Peyer's patch (tissue), 4 donors: ENCODE measurements at regions not wholly inside any gene's neighbourhood (a gene's known extent, or its start where the extent isn't known, plus 50 kb on each side); places are given as distances from the start of the nearest gene placed in this dataset.

Experiments used
- DNase-seq, 3 donors: peaks; one replicate each; pipeline ENCODE4 v3.0.0-alpha.2; 2017 to 2019
- H3K27ac ChIP-seq, 4 donors: fragments of 200-600 bp; sonication (generic); one replicate each; pipeline ENCODE4 v1.5.1; 2016 to 2019
- H3K27me3 ChIP-seq, 2 donors: fragments of 200-600 bp; sonication (generic); one replicate each; pipeline ENCODE4 v1.5.1; 2019
- H3K36me3 ChIP-seq, 3 donors: fragments of 200-600 bp; sonication (generic); one replicate each; pipeline ENCODE4 v1.5.1; 2016 to 2019
- H3K4me1 ChIP-seq, 4 donors: fragments of 200-600 bp; sonication (generic); one replicate each; pipeline ENCODE4 v1.5.1; 2016 to 2019
- H3K4me3 ChIP-seq, 4 donors: fragments of 200-600 bp; sonication (generic); 1 replicate in 3 of 4; 2 replicates in 1 of 4; pipeline ENCODE4 v1.5.1; 2016 to 2019; ENCODE audit warnings: mild to moderate bottlenecking in 1 of 4
- H3K9me3 ChIP-seq, 4 donors: fragments of 200-600 bp; sonication (generic); one replicate each; pipeline ENCODE4 v1.5.1; 2016 to 2019; ENCODE audit warnings: mild to moderate bottlenecking in 1 of 4
- POLR2A ChIP-seq, 2 donors: fragments of 450-650 bp; IDR thresholded peaks; one replicate each; pipeline ENCODE4 v1.5.1; 2017; ENCODE audit warnings: antibody characterized with exemption in 2 of 2, mild to moderate bottlenecking in 2 of 2, moderate library complexity in 2 of 2
- TF ChIP-seq, protein P1 (sequence below), 6 experiments: fragments of 450-650 bp in 4 of 6; fragments of 200-600 bp in 2 of 6; sonication (generic) in 1 of 6; IDR thresholded peaks; one replicate each; pipeline ENCODE4 v1.5.1; 2017 to 2019; ENCODE audit warnings: antibody characterized with exemption in 6 of 6, mild to moderate bottlenecking in 3 of 6, moderate library complexity in 1 of 6

DNA sequence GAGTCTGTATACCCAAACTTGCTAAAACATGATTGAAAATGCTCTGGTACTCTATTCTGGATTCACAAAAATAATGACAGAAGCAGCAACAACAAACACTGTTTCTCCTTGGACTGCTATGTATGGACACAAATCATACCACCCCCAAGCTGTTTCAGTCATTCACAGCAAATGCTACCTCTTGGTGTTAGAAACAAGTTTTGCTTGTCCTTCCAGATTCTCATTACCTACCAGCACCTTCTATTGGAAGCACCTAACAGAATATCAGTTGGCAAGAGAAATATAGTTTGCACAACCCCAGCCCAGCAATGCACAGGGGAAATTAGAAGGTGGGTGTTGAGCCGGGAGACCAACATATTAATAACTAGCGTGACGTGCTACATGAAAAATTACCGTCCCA is 1950.9 kb downstream of the C4orf33 start:
- H3K4me1 ChIP-seq = no peaks in the 10 kb centered on the region
- DNase-seq = no peak
- H3K4me3 ChIP-seq = no peak overlapping the region
- no peak overlapping the region for H3K27ac ChIP-seq
- no peaks in the 10 kb centered on the region for H3K36me3 ChIP-seq
- no peaks in the 10 kb centered on the region for H3K27me3 ChIP-seq
- no peak for TF ChIP-seq POLR2A (IDR thresholded peaks at IDR 0.05)
- TF ChIP-seq, protein P1, sequence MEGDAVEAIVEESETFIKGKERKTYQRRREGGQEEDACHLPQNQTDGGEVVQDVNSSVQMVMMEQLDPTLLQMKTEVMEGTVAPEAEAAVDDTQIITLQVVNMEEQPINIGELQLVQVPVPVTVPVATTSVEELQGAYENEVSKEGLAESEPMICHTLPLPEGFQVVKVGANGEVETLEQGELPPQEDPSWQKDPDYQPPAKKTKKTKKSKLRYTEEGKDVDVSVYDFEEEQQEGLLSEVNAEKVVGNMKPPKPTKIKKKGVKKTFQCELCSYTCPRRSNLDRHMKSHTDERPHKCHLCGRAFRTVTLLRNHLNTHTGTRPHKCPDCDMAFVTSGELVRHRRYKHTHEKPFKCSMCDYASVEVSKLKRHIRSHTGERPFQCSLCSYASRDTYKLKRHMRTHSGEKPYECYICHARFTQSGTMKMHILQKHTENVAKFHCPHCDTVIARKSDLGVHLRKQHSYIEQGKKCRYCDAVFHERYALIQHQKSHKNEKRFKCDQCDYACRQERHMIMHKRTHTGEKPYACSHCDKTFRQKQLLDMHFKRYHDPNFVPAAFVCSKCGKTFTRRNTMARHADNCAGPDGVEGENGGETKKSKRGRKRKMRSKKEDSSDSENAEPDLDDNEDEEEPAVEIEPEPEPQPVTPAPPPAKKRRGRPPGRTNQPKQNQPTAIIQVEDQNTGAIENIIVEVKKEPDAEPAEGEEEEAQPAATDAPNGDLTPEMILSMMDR (IDR thresholded peaks at IDR 0.05) = no peak
- no peaks in the 10 kb centered on the region for H3K9me3 ChIP-seq

- H3K4me1 ChIP-seq = no peaks in the 10 kb centered on the region
- no peak for DNase-seq
- no peaks in the 10 kb centered on the region for H3K27me3 ChIP-seq
- TF ChIP-seq, protein P1 (IDR thresholded peaks at IDR 0.05) = no peak
- TF ChIP-seq POLR2A (IDR thresholded peaks at IDR 0.05) = no peak
- H3K36me3 ChIP-seq = no peaks in the 10 kb centered on the region
- H3K9me3 ChIP-seq = peaks cover 0 to 4% (median 0%) of the 10 kb centered on the region in 4 donors
- no peak overlapping the region for H3K27ac ChIP-seq
- H3K4me3 ChIP-seq = no peak overlapping the region
Measured at GRCh38 chr4:131052646-131053045, 1956.7 kb downstream of the C4orf33 start.

DNA sequence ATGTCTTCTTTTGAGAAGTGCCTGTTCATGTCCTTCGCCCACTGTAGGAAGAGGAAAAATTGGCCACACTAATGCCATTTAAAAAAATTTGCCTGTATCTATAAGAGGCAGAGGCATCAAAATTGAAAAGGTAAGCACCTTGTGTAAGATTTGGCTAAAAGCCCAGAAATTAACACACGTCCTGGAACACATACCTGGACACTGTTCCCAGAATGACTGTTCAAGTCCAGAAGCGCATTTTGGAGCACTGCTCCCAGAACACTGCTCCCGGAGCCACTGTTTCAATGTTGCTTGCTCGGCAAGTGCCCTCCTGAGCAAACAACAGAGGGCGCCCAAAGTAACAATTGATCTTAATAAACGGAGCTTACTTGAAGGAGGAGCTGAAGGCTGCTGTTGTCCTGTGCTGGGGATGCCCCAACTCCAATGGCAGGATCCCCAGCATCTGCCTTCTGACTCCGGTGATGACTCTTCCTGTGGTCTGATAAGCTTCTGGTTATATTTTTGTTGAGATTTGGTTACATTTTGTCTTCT is 1958.6 kb downstream of the C4orf33 start:
- H3K27ac ChIP-seq = no peak overlapping the region
- no peak for TF ChIP-seq POLR2A (IDR thresholded peaks at IDR 0.05)
- TF ChIP-seq, protein P1 (IDR thresholded peaks at IDR 0.05) = no peak

GRCh38 chr4:131061734-131062133 is 1965.8 kb downstream of the C4orf33 start:
- Histone ChIP-seq H3K27ac (no peak overlapping the region), H3K4me3 (no peak overlapping the region), H3K27me3 (no peaks in the 10 kb centered on the region), H3K36me3 (no peaks in the 10 kb centered on the region), H3K4me1 (no peaks in the 10 kb centered on the region), H3K9me3 (peaks cover 0 to 13% (median 0%) of the 10 kb centered on the region in 4 donors)
- no peak for DNase-seq
- TF ChIP-seq, protein P1 (IDR thresholded peaks at IDR 0.05) = no peak

More for the DNA sequence above, 1958.6 kb downstream of the C4orf33 start:
- H3K36me3 ChIP-seq = no peaks in the 10 kb centered on the region
- H3K27me3 ChIP-seq = no peaks in the 10 kb centered on the region
- H3K4me1 ChIP-seq = no peaks in the 10 kb centered on the region
- no peak for DNase-seq
- no peak overlapping the region for H3K4me3 ChIP-seq
- H3K9me3 ChIP-seq = peaks cover 0 to 4% (median 0%) of the 10 kb centered on the region in 4 donors

GRCh38 chr4:131063878-131064277 is 1967.9 kb downstream of the C4orf33 start:
- no peaks in the 10 kb centered on the region for H3K4me1 ChIP-seq
- H3K36me3 ChIP-seq = no peaks in the 10 kb centered on the region
- H3K27me3 ChIP-seq = no peaks in the 10 kb centered on the region
- no peak overlapping the region for H3K27ac ChIP-seq
- TF ChIP-seq, protein P1 (IDR thresholded peaks at IDR 0.05) = no peak
- TF ChIP-seq POLR2A (IDR thresholded peaks at IDR 0.05) = no peak
- no peak for DNase-seq
- peaks cover 0 to 13% (median 0%) of the 10 kb centered on the region in 4 donors for H3K9me3 ChIP-seq
- no peak overlapping the region for H3K4me3 ChIP-seq

DNA sequence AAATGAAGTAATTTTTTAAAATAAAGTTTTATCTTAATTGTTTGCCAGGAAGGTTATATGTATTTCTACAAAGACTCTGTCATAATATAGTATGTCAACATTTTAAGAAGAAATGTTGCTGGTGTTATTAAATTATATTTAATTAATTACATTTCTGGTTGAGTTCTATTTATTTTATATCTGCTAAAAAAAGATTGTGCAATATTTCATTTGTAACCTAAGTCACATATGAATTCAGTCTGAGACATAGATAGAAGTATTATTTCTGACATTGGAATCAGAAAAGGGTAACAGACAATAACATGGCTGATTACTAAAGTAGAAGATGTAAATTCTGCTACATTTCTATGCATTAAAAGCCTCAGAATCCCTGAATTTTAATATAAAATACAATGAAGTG is 1985.1 kb downstream of the C4orf33 start:
- DNase-seq = no peak
- Histone ChIP-seq H3K36me3 (no peaks in the 10 kb centered on the region), H3K4me3 (no peak overlapping the region), H3K9me3 (no peaks in the 10 kb centered on the region), H3K4me1 (no peaks in the 10 kb centered on the region), H3K27ac (no peak overlapping the region), H3K27me3 (no peaks in the 10 kb centered on the region)
- TF ChIP-seq POLR2A (IDR thresholded peaks at IDR 0.05) = no peak
- TF ChIP-seq, protein P1 (IDR thresholded peaks at IDR 0.05) = no peak
